Gastroesophageal sphincter (tissue), 4 donors: ENCODE measurements at regions not wholly inside any gene's neighbourhood (a gene's known extent, or its start where the extent isn't known, plus 50 kb on each side); places are given as distances from the start of the nearest gene placed in this dataset.

Experiments
- ATAC-seq: fragments of 150-250 bp; one replicate; pipeline ENCODE4 v1.9.1; 2016; ENCODE audit warnings: mild to moderate bottlenecking, moderate library complexity
- H3K27ac ChIP-seq, 4 donors: fragments of 200-600 bp; sonication (generic) in 3 of 4; 1 replicate in 3 of 4; 2 replicates in 1 of 4; pipeline ENCODE4 v1.5.1; 2016 to 2019
- H3K27me3 ChIP-seq: fragments of 200-600 bp; sonication (generic); one replicate; pipeline ENCODE4 v1.5.1; 2019
- H3K36me3 ChIP-seq, 2 donors: fragments of 200-600 bp; sonication (generic); one replicate each; pipeline ENCODE4 v1.5.1; 2019; ENCODE audit warnings: control low read depth in 1 of 2
- H3K4me1 ChIP-seq, 3 donors: fragments of 200-600 bp; sonication (generic); 1 replicate in 2 of 3; 2 replicates in 1 of 3; pipeline ENCODE4 v1.5.1; 2016 to 2019; ENCODE audit warnings: control low read depth in 2 of 3
- H3K4me3 ChIP-seq, 2 donors: fragments of 200-600 bp; sonication (generic); one replicate each; pipeline ENCODE4 v1.5.1; 2019; ENCODE audit warnings: mild to moderate bottlenecking in 1 of 2, moderate library complexity in 1 of 2
- H3K9me3 ChIP-seq, 3 donors: fragments of 200-600 bp; sonication (generic); one replicate each; pipeline ENCODE4 v1.5.1; 2017 to 2019; ENCODE audit warnings: control low read depth in 2 of 3
- EP300 ChIP-seq: sonication (generic); formaldehyde crosslinking; IDR thresholded peaks from one replicate; pipeline ENCODE4 v1.6.1; 2017; ENCODE audit warnings: antibody characterized with exemption, mild to moderate bottlenecking
- POLR2A ChIP-seq, 2 donors: fragments of 450-650 bp; IDR thresholded peaks; one replicate each; pipeline ENCODE4 v1.6.1; 2017; ENCODE audit warnings: antibody characterized with exemption in 2 of 2, mild to moderate bottlenecking in 2 of 2, moderate library complexity in 1 of 2
- POLR2AphosphoS5 ChIP-seq: sonication (generic); formaldehyde crosslinking; IDR thresholded peaks from one replicate; pipeline ENCODE4 v1.6.1; 2017; ENCODE audit warnings: antibody characterized with exemption
- WGBS, 2 donors: methylation state at CpG; one replicate each; pipeline ENCODE4 v1.1.5; 2018; ENCODE audit warnings: low coverage in 1 of 2; 5-methylcytosine and 5-hydroxymethylcytosine counted together
- TF ChIP-seq, protein P1 (sequence below), 4 experiments: fragments of 200-600 bp in 2 of 4; fragments of 450-650 bp in 2 of 4; sonication (generic) in 1 of 4; IDR thresholded peaks; one replicate each; pipeline ENCODE4 v1.5.1; 2017 to 2019; ENCODE audit warnings: antibody characterized with exemption in 4 of 4, mild to moderate bottlenecking in 2 of 4, moderate library complexity in 2 of 4

DNA sequence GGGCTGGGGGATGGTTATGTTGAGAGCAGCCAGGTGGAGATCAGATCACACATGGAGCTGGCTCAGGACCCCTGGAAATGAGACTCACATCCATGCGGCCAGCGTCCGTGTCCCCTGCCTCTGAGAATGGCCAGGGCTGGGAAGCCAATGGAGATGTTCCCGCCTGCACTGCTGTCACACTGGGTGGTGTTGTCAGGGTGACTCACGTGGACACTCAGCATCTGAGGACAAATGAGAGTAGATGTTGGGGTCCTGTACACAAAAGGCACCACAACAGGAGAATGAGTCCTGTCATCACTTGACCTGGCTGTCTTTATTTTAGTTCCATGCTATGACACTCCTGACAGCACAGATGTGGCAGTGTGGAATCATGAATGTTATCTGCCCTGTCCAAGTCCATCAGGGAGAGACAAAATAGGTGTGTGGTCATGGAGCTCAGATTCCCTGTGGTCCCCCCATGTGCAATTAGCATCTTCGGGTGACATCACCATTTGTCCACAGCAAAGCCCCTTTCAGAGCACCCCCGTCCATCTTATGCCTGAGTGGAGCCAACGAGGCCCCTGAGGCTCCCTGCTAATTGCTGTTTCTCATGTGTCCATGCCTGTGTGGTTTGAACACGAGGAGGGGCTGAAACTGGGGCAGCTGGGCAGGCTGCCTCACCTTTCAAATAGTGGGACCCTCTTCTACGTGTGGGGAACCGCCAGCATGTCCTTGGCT lies 393.5 kb downstream of the AACS start:
- peaks cover 18% of the 10 kb centered on the region for H3K27me3 ChIP-seq
- H3K9me3 ChIP-seq: no peaks in the 10 kb centered on the region
- no peak overlapping the region for H3K27ac ChIP-seq
- ATAC-seq: no peak
- WGBS, 2 donors: 72 to 93% methylated on average over 2 to 4 of the region's 11 CpGs
- no peaks in the 10 kb centered on the region for H3K4me1 ChIP-seq
- TF ChIP-seq POLR2AphosphoS5: no peak
- TF ChIP-seq, protein P1, sequence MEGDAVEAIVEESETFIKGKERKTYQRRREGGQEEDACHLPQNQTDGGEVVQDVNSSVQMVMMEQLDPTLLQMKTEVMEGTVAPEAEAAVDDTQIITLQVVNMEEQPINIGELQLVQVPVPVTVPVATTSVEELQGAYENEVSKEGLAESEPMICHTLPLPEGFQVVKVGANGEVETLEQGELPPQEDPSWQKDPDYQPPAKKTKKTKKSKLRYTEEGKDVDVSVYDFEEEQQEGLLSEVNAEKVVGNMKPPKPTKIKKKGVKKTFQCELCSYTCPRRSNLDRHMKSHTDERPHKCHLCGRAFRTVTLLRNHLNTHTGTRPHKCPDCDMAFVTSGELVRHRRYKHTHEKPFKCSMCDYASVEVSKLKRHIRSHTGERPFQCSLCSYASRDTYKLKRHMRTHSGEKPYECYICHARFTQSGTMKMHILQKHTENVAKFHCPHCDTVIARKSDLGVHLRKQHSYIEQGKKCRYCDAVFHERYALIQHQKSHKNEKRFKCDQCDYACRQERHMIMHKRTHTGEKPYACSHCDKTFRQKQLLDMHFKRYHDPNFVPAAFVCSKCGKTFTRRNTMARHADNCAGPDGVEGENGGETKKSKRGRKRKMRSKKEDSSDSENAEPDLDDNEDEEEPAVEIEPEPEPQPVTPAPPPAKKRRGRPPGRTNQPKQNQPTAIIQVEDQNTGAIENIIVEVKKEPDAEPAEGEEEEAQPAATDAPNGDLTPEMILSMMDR (IDR thresholded peaks at IDR 0.05): no peak
- TF ChIP-seq POLR2A (IDR thresholded peaks at IDR 0.05): no peak
- TF ChIP-seq EP300: no peak
- H3K4me3 ChIP-seq: no peak overlapping the region
- H3K36me3 ChIP-seq: no peaks in the 10 kb centered on the region

DNA sequence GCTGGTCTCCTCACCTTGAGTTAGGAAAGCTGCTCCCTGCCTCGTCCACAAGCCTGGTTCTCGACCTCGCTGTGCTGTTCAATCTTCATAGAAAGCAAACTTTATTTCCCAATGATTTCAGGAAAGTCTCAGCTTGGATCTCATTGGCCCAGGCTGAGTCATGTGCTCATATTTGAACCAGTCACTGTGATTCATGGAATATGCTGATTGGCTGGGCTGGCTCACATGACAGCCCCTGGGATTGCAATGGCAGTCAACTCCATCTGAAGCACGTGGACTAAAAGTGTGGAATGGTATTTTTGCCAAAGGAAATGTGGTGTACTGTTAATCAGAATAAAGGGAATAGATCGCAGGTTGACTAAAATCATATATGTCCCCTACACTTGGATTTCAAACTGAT lies 396.6 kb downstream of the AACS start:
- Histone ChIP-seq H3K36me3 (no peaks in the 10 kb centered on the region), H3K4me3 (no peak overlapping the region), H3K27me3 (peaks cover 10% of the 10 kb centered on the region), H3K4me1 (no peaks in the 10 kb centered on the region), H3K9me3 (no peaks in the 10 kb centered on the region), H3K27ac (no peak overlapping the region)
- WGBS, 2 donors: 72 to 82% methylated on average over 5 of the region's 5 CpGs
- TF ChIP-seq POLR2A (IDR thresholded peaks at IDR 0.05): no peak
- TF ChIP-seq, protein P1 (IDR thresholded peaks at IDR 0.05): no peak
- no peak for TF ChIP-seq POLR2AphosphoS5
- TF ChIP-seq EP300: no peak
- no peak for ATAC-seq

DNA sequence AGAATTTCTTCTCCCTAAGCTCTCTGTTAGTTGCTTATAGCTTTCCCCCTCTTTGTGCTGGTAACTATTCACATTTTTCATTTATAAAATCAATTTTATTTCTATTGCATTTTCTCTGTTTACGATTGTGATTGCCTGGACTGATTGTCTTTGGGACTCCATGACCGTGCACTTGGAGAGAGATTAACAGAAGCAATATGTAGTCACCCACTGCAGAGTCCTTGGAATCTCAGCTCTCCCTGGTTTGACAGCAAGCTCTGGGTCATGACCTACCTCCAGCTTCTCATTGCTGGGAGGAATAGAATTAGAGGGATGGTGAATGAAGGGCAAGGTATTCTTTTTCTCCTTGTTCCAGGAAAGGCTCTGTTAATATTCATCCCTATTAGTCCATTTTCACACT lies 398.2 kb downstream of the AACS start:
- no peak overlapping the region for H3K4me3 ChIP-seq
- H3K27ac ChIP-seq: no peak overlapping the region
- H3K36me3 ChIP-seq: no peaks in the 10 kb centered on the region
- no peak for TF ChIP-seq POLR2A (IDR thresholded peaks at IDR 0.05)
- TF ChIP-seq POLR2AphosphoS5: no peak
- TF ChIP-seq EP300: no peak
- TF ChIP-seq, protein P1 (IDR thresholded peaks at IDR 0.05): no peak
- no peaks in the 10 kb centered on the region for H3K4me1 ChIP-seq
- no peak for ATAC-seq
- H3K27me3 ChIP-seq: peaks cover 4% of the 10 kb centered on the region
- H3K9me3 ChIP-seq: no peaks in the 10 kb centered on the region
- 56 to 78% methylated on average over 2 of the region's 2 CpGs for WGBS, 2 donors

DNA sequence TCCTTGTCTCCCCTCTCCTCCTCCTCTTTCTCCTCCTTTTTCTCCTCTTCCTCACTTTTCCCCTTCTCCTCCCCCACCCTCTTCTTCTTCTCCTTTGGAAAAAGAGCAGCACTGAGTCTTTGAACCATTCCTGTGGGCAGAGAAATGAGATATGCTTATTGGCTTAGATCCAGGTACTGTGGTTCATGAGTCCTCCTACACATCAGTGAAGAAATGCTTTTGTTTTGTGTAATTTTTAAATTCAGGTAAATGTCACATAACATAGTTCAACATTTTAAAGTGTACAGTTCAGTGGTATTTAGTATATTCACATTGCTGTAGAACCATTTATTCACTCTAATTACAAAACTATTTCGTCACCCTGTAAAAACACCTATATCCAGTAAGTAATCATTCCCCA lies 402.1 kb downstream of the AACS start:
- H3K4me3 ChIP-seq: no peak overlapping the region
- WGBS, 2 donors: 69 to 86% methylated on average over 1 of the region's 1 CpG
- TF ChIP-seq, protein P1 (IDR thresholded peaks at IDR 0.05): no peak
- TF ChIP-seq POLR2AphosphoS5: no peak
- no peak for TF ChIP-seq EP300
- no peak for TF ChIP-seq POLR2A (IDR thresholded peaks at IDR 0.05)
- no peaks in the 10 kb centered on the region for H3K36me3 ChIP-seq
- ATAC-seq: no peak
- no peaks in the 10 kb centered on the region for H3K9me3 ChIP-seq
- H3K27me3 ChIP-seq: no peaks in the 10 kb centered on the region
- H3K4me1 ChIP-seq: no peaks in the 10 kb centered on the region
- no peak overlapping the region for H3K27ac ChIP-seq

DNA sequence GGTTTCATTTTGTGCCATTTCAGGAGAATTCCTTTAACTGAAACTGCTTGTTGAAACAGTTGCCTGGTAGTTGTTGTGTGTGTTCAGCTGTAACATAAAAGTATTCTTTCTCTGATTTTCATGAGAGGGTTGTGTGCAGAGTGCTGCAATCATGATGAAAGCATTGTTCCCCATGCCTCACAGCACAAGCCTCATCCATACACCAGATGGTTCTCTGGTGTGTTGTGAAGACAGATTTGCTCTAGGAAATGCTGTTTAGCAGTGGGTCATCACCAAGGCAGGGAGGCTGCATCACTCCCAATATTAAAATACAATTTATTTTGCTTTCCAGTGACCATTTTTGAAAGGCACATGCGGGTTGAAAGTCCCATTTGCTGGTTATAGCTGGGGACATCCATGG lies 404.4 kb downstream of the AACS start:
- Histone ChIP-seq H3K27me3 (no peaks in the 10 kb centered on the region), H3K4me3 (no peak overlapping the region), H3K9me3 (no peaks in the 10 kb centered on the region), H3K4me1 (no peaks in the 10 kb centered on the region), H3K27ac (no peak overlapping the region), H3K36me3 (no peaks in the 10 kb centered on the region)
- TF ChIP-seq EP300: no peak
- TF ChIP-seq, protein P1 (IDR thresholded peaks at IDR 0.05): no peak
- no peak for TF ChIP-seq POLR2A (IDR thresholded peaks at IDR 0.05)
- TF ChIP-seq POLR2AphosphoS5: no peak
- ATAC-seq: no peak
- 86% methylated on average over 1 of the region's 1 CpG; no CpG with 5 or more reads in 1 of the 2 donors for WGBS, 2 donors
